Liver (tissue), 8 donors: ENCODE measurements at regions not wholly inside any gene's neighbourhood (a gene's known extent, or its start where the extent isn't known, plus 50 kb on each side); places are given as distances from the start of the nearest gene placed in this dataset.

Experiments
- DNase-seq: peaks from one replicate; pipeline ENCODE4 v3.0.0-alpha.2; 2017; ENCODE audit warnings: low spot score
- H3K27ac ChIP-seq, 2 donors: one replicate each; pipeline ENCODE4 v1.7.0; 2013; ENCODE audit warnings: inconsistent platforms in 2 of 2, low read length in 2 of 2, control low read depth in 1 of 2, low read depth in 1 of 2, mild to moderate bottlenecking in 1 of 2
- H3K27me3 ChIP-seq, 4 donors: one replicate each; pipeline versions ENCODE4 v1.6.1 to v1.7.0; 2013; ENCODE audit warnings: low read length in 3 of 4, inconsistent platforms in 1 of 4, mild to moderate bottlenecking in 1 of 4, moderate library complexity in 1 of 4; ENCODE audit not compliant: control insufficient read depth in 4 of 4, insufficient read depth in 4 of 4
- H3K36me3 ChIP-seq, 4 donors: one replicate each; pipeline versions ENCODE4 v1.6.1 to v1.7.0; 2013; ENCODE audit warnings: low read length in 3 of 4, mild to moderate bottlenecking in 3 of 4, low read depth in 1 of 4, moderate library complexity in 1 of 4; ENCODE audit not compliant: control insufficient read depth in 4 of 4, insufficient read depth in 3 of 4
- H3K4me1 ChIP-seq, 4 donors: one replicate each; pipeline versions ENCODE4 v1.6.1 to v1.7.0; 2013; ENCODE audit warnings: low read length in 3 of 4, mild to moderate bottlenecking in 3 of 4, moderate library complexity in 1 of 4; ENCODE audit not compliant: control insufficient read depth in 4 of 4, insufficient read depth in 4 of 4
- H3K4me3 ChIP-seq, 3 donors: one replicate each; pipeline versions ENCODE4 v1.6.1 to v1.7.0; 2013; ENCODE audit warnings: low read length in 3 of 3, control low read depth in 1 of 3, low read depth in 1 of 3, mild to moderate bottlenecking in 1 of 3
- H3K9ac ChIP-seq, 2 donors: one replicate each; pipeline ENCODE4 v1.7.0; 2013; ENCODE audit warnings: low read length in 2 of 2, mild to moderate bottlenecking in 2 of 2, moderate library complexity in 2 of 2, control low read depth in 1 of 2, low read depth in 1 of 2
- H3K9me3 ChIP-seq, 4 donors: one replicate each; pipeline versions ENCODE4 v1.6.1 to v1.7.0; 2013; ENCODE audit warnings: low read length in 3 of 4; ENCODE audit not compliant: control insufficient read depth in 4 of 4
- ATF3 ChIP-seq: IDR thresholded peaks from 2 replicates; pipeline ENCODE4 v1.6.1; 2016; ENCODE audit warnings: antibody characterized with exemption
- EGR1 ChIP-seq, 2 donors: IDR thresholded peaks; 2 replicates each; pipeline ENCODE4 v1.6.1; 2016 to 2018; ENCODE audit warnings: antibody characterized with exemption in 2 of 2, low read depth in 2 of 2
- FOXA1 ChIP-seq: IDR thresholded peaks from 2 replicates; pipeline ENCODE4 v1.6.1; 2016; ENCODE audit warnings: antibody characterized with exemption
- FOXA2 ChIP-seq: IDR thresholded peaks from 2 replicates; pipeline ENCODE4 v1.6.1; 2016; ENCODE audit warnings: antibody characterized with exemption
- GABPA ChIP-seq, 2 donors: IDR thresholded peaks in 1 of 2; conservative IDR thresholded peaks in 1 of 2; 2 replicates each; pipeline ENCODE4 v1.6.1; 2016; ENCODE audit warnings: antibody characterized with exemption in 2 of 2, mild to moderate bottlenecking in 1 of 2, moderate library complexity in 1 of 2
- HNF4A ChIP-seq, 2 donors: conservative IDR thresholded peaks; 2 replicates each; pipeline ENCODE4 v1.6.1; 2016; ENCODE audit warnings: antibody characterized with exemption in 2 of 2, mild to moderate bottlenecking in 2 of 2
- HNF4G ChIP-seq: IDR thresholded peaks from 2 replicates; pipeline ENCODE4 v1.6.1; 2016; ENCODE audit warnings: antibody characterized with exemption
- MAX ChIP-seq: IDR thresholded peaks from 2 replicates; pipeline ENCODE4 v1.6.1; 2016; ENCODE audit warnings: antibody characterized with exemption
- NR2F2 ChIP-seq: IDR thresholded peaks from 2 replicates; pipeline ENCODE4 v1.6.1; 2016; ENCODE audit warnings: antibody characterized with exemption
- RAD21 ChIP-seq, 2 donors: IDR thresholded peaks; 2 replicates each; pipeline ENCODE4 v1.6.1; 2016; ENCODE audit warnings: antibody characterized with exemption in 2 of 2, mild to moderate bottlenecking in 2 of 2
- RXRA ChIP-seq, 2 donors: IDR thresholded peaks; 2 replicates each; pipeline ENCODE4 v1.6.1; 2017 to 2018; ENCODE audit warnings: antibody characterized with exemption in 2 of 2, mild to moderate bottlenecking in 1 of 2
- SP1 ChIP-seq: IDR thresholded peaks from 2 replicates; pipeline ENCODE4 v1.6.1; 2018; ENCODE audit warnings: antibody characterized with exemption, mild to moderate bottlenecking
- TAF1 ChIP-seq: conservative IDR thresholded peaks from 2 replicates; pipeline ENCODE4 v1.6.1; 2016; ENCODE audit warnings: antibody characterized with exemption, mild to moderate bottlenecking
- YY1 ChIP-seq: IDR thresholded peaks from 2 replicates; pipeline ENCODE4 v1.6.1; 2016; ENCODE audit warnings: antibody characterized with exemption, mild to moderate bottlenecking
- ZBTB33 ChIP-seq: IDR thresholded peaks from 2 replicates; pipeline ENCODE4 v1.6.1; 2016; ENCODE audit warnings: antibody characterized with exemption
- WGBS: extraction: QIAGEN DNeasy Blood & Tissue Kit; methylation state at CpG from one replicate; pipeline ENCODE4 v1.1.7; 2013; 5-methylcytosine and 5-hydroxymethylcytosine counted together
- TF ChIP-seq, protein P1 (sequence below): IDR thresholded peaks from 2 replicates; pipeline ENCODE4 v1.6.1; 2016; ENCODE audit warnings: antibody characterized with exemption, mild to moderate bottlenecking
- TF ChIP-seq, protein P2 (sequence below): fragments of 150-350 bp; IDR thresholded peaks from 2 replicates; pipeline ENCODE4 v1.5.1; 2017; ENCODE audit warnings: improper control_type of control experiment, low read depth, low read length; ENCODE audit not compliant: missing input control
- donor health status: healthy.
- donor health status: healthy.
- donor health status: healthy.
- donor health status: healthy.
- donor health status: healthy.

DNA sequence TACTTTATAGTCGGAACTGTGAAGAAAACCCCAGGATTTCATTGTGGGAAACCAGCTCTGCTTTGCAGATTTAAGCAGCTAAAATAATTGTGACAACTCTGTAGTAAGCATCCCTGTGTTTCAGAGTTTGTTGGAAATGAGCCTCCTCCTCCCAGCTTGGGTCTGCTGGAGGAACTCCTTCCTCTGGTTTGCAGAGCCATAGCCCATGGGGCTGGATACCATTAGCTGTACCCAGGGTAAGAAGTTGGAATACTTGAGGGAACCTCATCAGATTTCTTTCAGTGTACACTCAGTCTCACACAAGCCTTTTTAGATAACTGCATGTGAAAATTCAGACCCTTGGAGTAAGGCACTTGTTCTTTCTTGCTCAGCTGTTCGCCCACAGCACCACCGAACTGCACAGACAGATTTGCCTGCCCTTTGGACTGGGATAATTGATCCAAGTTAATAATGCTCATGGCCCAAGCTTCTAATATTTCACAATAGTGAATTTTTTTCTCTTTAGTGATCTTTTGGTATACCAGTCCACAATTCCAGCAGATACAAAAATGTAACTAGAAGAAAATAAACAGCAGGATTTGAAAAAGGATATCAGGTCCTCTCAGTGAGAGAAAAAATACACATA is 467.4 kb upstream of the FZD8 start (continued):
- TF ChIP-seq, protein P1, sequence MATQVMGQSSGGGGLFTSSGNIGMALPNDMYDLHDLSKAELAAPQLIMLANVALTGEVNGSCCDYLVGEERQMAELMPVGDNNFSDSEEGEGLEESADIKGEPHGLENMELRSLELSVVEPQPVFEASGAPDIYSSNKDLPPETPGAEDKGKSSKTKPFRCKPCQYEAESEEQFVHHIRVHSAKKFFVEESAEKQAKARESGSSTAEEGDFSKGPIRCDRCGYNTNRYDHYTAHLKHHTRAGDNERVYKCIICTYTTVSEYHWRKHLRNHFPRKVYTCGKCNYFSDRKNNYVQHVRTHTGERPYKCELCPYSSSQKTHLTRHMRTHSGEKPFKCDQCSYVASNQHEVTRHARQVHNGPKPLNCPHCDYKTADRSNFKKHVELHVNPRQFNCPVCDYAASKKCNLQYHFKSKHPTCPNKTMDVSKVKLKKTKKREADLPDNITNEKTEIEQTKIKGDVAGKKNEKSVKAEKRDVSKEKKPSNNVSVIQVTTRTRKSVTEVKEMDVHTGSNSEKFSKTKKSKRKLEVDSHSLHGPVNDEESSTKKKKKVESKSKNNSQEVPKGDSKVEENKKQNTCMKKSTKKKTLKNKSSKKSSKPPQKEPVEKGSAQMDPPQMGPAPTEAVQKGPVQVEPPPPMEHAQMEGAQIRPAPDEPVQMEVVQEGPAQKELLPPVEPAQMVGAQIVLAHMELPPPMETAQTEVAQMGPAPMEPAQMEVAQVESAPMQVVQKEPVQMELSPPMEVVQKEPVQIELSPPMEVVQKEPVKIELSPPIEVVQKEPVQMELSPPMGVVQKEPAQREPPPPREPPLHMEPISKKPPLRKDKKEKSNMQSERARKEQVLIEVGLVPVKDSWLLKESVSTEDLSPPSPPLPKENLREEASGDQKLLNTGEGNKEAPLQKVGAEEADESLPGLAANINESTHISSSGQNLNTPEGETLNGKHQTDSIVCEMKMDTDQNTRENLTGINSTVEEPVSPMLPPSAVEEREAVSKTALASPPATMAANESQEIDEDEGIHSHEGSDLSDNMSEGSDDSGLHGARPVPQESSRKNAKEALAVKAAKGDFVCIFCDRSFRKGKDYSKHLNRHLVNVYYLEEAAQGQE = peak; percentile 27
- TF ChIP-seq NR2F2 = no peak
- TF ChIP-seq SP1 = peak; percentile 88
- no peak for TF ChIP-seq FOXA1
- peak; percentile 26 to 34 for TF ChIP-seq RXRA (IDR thresholded peaks at IDR 0.05)
- TF ChIP-seq FOXA2 = no peak

DNA sequence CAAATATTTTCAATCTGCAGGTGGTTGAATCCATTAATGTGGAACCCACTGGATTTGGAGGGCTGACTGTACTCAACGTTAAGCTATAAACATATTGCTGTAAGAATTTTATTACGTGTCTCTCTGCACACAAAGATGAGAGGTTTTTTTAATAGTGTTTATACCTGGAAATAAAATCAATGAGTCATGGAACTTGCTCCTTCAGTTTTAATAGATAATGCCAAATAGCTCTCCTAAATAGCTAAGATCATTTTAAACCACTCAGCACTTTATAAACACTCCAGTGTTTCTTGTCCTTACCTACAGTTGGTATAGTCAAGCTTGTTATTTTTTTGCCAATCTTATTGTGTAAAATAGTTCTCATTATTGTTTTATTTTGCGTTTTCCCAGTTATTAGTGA is 455.6 kb upstream of the FZD8 start:
- Histone ChIP-seq H3K27ac (no peak overlapping the region), H3K9ac (no peak overlapping the region), H3K4me1 (no peaks in the 10 kb centered on the region), H3K27me3 (no peaks in the 10 kb centered on the region), H3K36me3 (no peaks in the 10 kb centered on the region), H3K4me3 (no peak overlapping the region), H3K9me3 (no peaks in the 10 kb centered on the region)
- no peak for DNase-seq
- 85% methylated on average over 3 of the region's 3 CpGs for WGBS
- TF ChIP-seq SP1 (no peak), GABPA (IDR thresholded peaks at IDR 0.05 in 1 of 2, conservative IDR thresholded peaks at IDR 0.05 in 1 of 2) (no peak), YY1 (no peak), FOXA1 (no peak), MAX (no peak), EGR1 (IDR thresholded peaks at IDR 0.05; ENCODE audit: low read depth in 2 of 2) (no peak), RAD21 (IDR thresholded peaks at IDR 0.05) (no peak), TAF1 (no peak), ZBTB33 (no peak), ATF3 (no peak), HNF4G (no peak), NR2F2 (no peak), HNF4A (conservative IDR thresholded peaks at IDR 0.05) (no peak)
- TF ChIP-seq, protein P1 = no peak
- TF ChIP-seq, protein P2, sequence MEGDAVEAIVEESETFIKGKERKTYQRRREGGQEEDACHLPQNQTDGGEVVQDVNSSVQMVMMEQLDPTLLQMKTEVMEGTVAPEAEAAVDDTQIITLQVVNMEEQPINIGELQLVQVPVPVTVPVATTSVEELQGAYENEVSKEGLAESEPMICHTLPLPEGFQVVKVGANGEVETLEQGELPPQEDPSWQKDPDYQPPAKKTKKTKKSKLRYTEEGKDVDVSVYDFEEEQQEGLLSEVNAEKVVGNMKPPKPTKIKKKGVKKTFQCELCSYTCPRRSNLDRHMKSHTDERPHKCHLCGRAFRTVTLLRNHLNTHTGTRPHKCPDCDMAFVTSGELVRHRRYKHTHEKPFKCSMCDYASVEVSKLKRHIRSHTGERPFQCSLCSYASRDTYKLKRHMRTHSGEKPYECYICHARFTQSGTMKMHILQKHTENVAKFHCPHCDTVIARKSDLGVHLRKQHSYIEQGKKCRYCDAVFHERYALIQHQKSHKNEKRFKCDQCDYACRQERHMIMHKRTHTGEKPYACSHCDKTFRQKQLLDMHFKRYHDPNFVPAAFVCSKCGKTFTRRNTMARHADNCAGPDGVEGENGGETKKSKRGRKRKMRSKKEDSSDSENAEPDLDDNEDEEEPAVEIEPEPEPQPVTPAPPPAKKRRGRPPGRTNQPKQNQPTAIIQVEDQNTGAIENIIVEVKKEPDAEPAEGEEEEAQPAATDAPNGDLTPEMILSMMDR = no peak
